GM21529 (cell line): ENCODE measurements at regions not wholly inside any gene's neighbourhood (a gene's known extent, or its start where the extent isn't known, plus 50 kb on each side); places are given as distances from the start of the nearest gene placed in this dataset.

Experiments
- ATAC-seq: cut with Tn5 transposase; IDR thresholded peaks from one replicate; pipeline ENCODE4 v1.9.1; 2021; ENCODE audit not compliant: unreplicated experiment

DNA sequence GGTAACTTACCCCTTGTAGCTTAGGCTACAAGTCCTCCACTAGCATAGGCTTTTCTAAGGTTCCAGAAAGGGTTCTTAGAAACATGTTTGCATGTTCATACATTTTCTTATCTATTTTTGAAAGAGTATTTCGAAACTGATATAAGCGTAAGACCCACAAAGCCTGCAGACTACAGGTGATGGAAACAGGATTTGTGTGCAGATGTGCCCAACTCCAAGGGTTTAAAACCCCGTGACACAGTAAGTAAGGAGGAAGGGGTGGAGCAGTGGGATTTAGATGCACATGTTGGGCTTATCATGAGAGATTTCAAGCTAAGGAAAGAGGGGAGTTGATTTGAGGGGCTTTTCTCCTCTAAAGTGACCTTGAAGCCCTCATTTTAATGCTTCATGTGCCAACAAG lies 164.7 kb downstream of the LTN1 start:
- no peak for ATAC-seq

DNA sequence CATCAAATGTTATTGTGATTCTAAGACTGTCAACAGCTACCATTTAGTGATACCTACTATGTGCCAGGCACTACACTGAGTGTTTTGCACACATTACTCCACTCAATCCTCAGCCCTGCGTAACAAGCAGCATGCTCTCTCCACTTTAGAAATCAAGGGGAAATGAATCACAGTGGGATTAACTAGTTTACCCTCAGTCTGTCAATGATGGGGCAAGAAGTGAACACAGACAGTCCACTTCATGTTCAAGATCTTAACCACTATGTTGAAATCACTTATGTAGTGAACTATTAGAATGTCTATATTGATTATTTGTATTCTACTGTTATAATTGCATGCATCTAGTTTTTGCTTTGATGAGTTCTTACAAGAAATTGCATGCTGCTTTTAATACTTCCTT lies 165.3 kb downstream of the LTN1 start:
- no peak for ATAC-seq

DNA sequence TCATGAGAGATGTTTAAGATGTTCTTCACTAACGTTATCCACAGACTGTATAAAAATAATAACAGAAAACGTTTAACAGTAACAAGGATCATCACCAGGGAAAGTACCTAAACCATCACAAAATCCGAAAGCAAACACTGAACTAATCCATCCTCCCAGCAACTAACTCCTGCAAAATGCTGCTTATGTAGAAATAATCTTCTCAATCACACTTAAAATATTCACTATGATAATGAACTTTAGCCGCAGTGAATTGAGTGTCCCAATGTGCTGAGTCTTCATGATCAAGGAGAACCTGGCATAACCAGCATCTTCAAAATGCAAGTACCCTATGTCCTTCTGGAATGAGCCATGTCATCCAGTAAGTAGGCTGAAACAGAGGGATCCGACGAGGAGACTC lies 166.1 kb downstream of the LTN1 start:
- no peak for ATAC-seq

DNA sequence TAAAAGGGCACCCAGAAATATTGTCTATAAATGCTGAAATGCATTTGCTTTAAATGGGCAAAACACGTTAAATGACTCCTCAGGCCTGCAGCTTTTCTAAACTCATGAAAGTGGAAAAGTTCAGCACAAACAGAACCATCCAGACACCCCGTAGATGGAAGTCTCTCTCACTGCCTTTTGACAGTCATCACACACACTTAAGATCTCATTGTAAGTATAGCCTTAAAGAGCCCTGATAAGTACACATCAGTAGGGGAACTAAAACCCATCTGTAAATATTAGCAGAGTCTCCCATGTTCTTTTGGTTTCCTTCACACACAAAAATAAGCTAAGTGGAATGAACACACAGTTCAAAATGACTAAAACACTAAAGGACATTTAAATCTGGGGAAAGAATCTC lies 166.7 kb downstream of the LTN1 start:
- no peak for ATAC-seq

DNA sequence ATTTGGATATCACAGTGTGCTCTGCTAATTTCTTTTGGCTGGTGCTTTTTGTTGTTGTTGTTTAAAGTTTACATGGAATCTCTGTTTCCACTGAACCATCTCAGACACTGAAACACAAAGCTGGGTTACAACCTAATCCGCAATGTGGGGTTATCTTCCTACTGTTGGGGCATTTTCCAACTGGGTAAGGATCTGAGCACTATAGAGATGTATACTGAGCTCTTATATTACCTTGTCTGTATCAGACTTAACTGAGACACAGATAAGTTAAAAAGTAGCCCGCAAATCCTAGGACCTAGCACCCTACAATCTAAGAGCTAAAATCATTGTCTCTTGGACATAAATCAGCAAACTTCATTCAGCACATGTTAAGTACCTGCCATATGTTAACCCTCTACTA lies 169.2 kb downstream of the LTN1 start:
- ATAC-seq = no peak

DNA sequence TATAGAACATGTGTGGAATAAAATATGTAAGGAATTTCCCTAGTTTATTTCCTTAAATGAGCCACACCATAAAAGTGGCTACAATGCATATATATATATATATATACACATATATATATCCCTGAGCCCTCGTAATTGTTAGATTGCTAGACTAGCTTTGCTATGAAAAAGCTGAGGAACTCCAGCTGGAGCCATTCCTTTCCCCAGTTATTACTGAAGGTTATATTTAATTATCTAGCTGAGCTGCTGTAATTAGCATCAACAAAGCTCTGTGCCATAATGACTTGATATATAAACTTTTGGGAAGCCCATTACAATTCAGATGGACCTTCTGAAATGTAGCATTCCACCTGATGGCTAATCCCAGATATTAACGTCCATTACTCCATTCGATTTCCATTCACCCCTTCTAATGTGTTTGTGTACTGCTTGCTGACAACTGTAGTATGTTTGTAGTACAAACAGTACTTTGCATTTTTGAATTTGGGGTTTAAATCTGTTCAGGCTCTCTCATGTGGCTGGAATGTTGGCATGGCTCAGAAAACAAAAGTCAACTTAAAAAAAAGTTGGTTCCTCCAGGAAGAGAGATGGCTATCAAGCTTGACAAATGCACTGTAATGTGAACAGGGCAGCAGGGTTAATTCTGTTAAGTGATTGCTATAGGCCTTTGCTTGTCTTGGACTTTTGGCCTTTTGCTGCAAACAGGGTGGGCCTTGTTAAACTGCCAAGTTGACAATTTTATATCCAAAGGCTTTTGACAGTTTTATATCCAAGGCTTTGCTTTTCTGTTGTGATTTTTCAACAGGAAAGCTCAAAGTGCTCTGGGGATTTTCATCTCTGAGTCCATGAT lies 170.0 kb downstream of the LTN1 start:
- no peak for ATAC-seq

GRCh38 chr21:28822123-28822399 lies 170.6 kb downstream of the LTN1 start:
- ATAC-seq = no peak

DNA sequence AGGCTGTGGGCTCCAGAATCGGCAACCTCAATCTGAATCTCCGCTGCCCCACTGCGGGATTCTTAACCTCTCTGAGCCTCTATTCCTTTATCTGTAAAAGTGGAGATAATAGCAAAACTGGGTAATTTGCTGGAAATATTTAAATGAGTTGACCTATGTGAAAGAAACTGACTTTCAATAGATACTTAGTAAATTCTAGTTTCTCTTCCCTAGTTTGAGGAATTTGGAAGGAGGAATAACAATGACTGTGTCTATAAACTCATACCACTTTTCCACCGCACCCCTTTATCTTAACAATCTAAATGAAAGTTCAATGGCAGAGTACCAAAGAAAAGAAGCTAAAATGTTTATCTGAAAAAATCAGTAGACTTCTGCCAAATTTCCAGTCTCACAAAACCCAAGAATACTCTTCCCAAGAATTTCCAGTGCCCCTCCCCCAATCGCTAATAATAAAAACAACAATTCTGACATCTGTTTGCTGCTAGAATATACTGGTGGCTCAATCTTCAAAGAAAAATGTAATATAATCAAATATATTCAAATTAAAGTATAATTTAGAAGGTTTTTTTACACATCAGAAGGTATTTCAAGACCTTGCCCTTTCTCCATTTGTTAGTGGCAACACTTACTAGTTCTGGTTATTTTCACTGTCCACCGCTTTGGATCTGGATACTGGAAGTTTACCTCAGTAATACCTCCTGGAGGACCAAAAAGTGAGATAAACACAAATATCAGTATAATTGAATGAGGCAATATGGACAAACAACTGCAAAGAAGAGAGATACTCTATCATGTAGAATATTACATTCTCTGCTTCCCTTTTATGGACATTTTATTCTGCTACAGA lies 171.2 kb downstream of the LTN1 start:
- ATAC-seq = no peak

- ATAC-seq = no peak
Observed at GRCh38 chr21:28818663-28819278, 173.9 kb downstream of the LTN1 start.

- no peak for ATAC-seq
Observed at GRCh38 chr21:28817871-28818270, 174.8 kb downstream of the LTN1 start.

GRCh38 chr21:28811860-28812259 lies 180.8 kb downstream of the LTN1 start:
- no peak for ATAC-seq

DNA sequence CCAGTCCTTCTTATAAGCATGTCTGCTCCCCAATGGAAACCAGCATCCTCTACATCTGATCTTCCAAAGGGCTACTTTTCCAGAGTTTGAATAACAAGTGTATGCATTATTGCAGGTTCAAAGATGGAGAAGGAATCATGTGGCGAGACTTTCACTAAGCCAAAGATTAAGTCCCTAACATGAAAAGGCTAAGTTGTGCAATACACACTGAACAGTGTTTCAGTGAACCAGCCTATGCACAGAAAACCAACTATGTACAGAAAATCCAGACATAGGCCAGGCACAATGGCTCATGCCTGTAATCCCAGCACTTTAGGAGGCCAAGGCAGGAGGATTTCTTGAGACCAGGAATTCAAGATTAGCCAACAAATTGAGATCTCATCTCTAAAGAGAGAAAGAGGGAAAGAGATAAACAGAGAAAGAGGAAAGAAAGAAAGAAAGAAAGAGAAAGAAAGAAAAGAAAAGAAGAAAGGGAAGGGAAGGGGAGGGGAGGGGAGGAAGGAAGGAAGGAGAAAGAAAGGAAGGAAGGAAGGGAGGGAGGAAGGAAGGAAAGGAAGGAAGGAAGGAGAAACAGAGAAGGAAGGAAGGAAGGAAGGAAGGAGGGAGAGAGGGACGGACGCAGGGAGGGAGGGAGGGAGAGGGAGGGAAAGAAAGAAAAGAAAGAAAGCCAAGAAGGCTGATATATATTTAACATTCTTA lies 181.7 kb downstream of the LTN1 start:
- no peak for ATAC-seq

GRCh38 chr21:28805885-28806284 lies 186.8 kb downstream of the LTN1 start:
- no peak for ATAC-seq

GRCh38 chr21:28804089-28804670 lies 188.5 kb downstream of the LTN1 start:
- no peak for ATAC-seq

DNA sequence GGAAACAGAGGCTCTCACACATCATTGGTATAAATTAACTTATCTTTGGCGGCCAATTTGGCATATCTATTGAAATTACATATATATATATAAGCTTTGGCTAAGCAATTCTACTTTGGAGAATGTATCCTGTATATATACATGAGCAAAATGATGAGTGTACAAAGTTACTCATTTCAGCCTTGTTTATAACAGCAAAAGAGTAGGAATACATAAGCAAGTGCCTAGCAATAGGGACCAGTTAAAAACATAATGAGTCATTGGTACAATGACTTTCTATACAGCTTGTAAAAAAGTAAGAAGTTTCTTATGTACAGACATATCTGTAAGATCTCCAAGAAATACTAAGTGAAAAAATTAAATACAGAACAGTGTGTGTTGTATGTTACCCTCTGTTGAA lies 190.8 kb downstream of the LTN1 start:
- ATAC-seq = no peak

DNA sequence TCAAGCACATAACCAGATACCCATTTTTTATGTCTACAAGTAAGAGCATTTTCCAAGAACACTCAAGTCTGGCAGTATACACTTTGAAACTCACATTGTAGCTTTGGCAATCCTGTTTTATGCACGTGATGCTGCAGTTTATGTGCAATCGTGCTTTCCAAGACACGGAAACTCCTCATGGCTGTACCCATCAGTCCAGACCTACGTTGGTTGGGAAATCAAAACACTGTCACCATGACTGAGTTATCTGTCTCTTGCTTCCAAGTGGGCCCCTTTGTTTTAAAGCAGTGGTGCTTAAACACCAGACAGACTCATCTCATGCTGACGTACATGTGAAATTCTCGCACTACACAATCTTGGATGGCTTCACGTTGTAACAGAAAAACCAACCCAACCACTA lies 192.8 kb downstream of the LTN1 start:
- ATAC-seq = no peak

GRCh38 chr21:28798798-28799197 lies 193.9 kb downstream of the LTN1 start:
- no peak for ATAC-seq

- no peak for ATAC-seq
Observed at GRCh38 chr21:28795251-28795650, 197.4 kb downstream of the LTN1 start.

- ATAC-seq = no peak
Observed at GRCh38 chr21:28794371-28794851, 198.3 kb downstream of the LTN1 start.

DNA sequence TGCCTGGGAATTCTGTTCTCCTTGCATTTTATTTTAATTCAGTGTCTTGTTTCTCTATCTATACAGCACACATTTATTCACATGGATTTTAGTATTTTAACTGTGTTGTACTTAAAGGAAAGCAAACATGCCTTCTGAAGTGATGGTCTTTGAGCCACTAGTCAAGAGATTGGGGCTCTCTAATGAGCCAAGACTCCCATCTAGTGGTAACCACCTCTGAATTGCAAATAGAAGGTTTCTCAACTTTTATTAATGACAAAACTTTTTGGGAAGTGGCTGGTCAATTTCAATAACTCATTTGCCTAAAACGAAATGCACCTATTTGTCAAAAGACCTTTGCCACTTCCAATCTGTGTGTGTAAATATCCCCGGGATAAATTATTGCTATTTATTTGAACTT lies 199.6 kb downstream of the LTN1 start:
- ATAC-seq = no peak
